D721Med (cell line): ENCODE measurements at regions not wholly inside any gene's neighbourhood (a gene's known extent, or its start where the extent isn't known, plus 50 kb on each side); places are given as distances from the start of the nearest gene placed in this dataset.

Source experiments
- DNase-seq: peaks from one replicate; pipeline ENCODE4 v3.0.0; 2011; ENCODE audit warnings: low spot score; ENCODE audit not compliant: insufficient read length
- FAIRE-seq: peaks from 2 replicates; lab custom pipeline; 2011; peaks lifted over from hg19 to GRCh38; lab: Jason Lieb, UNC
- CTCF ChIP-seq: IDR thresholded peaks from 2 replicates; pipeline ENCODE4 v1.5.1; 2012; ENCODE audit warnings: mild to moderate bottlenecking, control low read depth; ENCODE audit not compliant: insufficient read depth; ENCODE audit errors: missing control alignments

- DNase-seq, result no peak
- no peak for TF ChIP-seq CTCF
- no peak for FAIRE-seq
Observed at GRCh38 chr10:4670737-4671136, 155.3 kb upstream of the AKR1E2 start.

- TF ChIP-seq CTCF, result no peak
- FAIRE-seq (no peak), DNase-seq (no peak)
Observed at GRCh38 chr10:4669585-4669984, 156.4 kb upstream of the AKR1E2 start.

- no peak for TF ChIP-seq CTCF
- peak; percentile 18 for DNase-seq
- FAIRE-seq, result peak; percentile 83
Observed at GRCh38 chr10:4663162-4663992, 162.6 kb upstream of the AKR1E2 start.

GRCh38 chr10:4662576-4663161 lies 163.3 kb upstream of the AKR1E2 start:
- TF ChIP-seq CTCF, result no peak
- DNase-seq (no peak), FAIRE-seq (no peak)

GRCh38 chr10:4661511-4662255 lies 164.3 kb upstream of the AKR1E2 start:
- TF ChIP-seq CTCF, result no peak
- DNase-seq, result no peak

GRCh38 chr10:4658777-4659176 lies 167.2 kb upstream of the AKR1E2 start:
- FAIRE-seq, result no peak
- TF ChIP-seq CTCF, result no peak
- no peak for DNase-seq

More at GRCh38 chr10:4661511-4662255, 164.3 kb upstream of the AKR1E2 start:
- no peak for FAIRE-seq
